ENCODE measurements at regions not wholly inside any gene's neighbourhood (a gene's known extent, or its start where the extent isn't known, plus 50 kb on each side); places are given as distances from the start of the nearest gene placed in this dataset.
"Not testable (repeated sequence)": the region's sequence is repeated elsewhere in the genome, so short reads cannot be mapped to it uniquely, and the experiment has no call there.

GRCh38 chr18:76307293-76307690 lies 187.8 kb downstream of the ZNF516 start:
- no peak overlapping the region for H3K27ac ChIP-seq (ENCODE audit: low read depth)
- no peaks in the 10 kb centered on the region for H3K36me3 ChIP-seq (ENCODE audit: insufficient read depth)
- H3K4me1 ChIP-seq (ENCODE audit: insufficient read depth) = no peaks in the 10 kb centered on the region
- no peak for DNase-seq (ENCODE audit: extremely low spot score)
- WGBS = 71% methylated on average over 2 of the region's 2 CpGs
- no peak overlapping the region for H3K4me3 ChIP-seq (ENCODE audit: low read depth, low read length)

- H3K36me3 ChIP-seq (ENCODE audit: insufficient read depth) = no peaks in the 10 kb centered on the region
- DNase-seq (ENCODE audit: extremely low spot score) = no peak
- no peaks in the 10 kb centered on the region for H3K4me1 ChIP-seq (ENCODE audit: insufficient read depth)
- WGBS = 74% methylated on average over 9 of the region's 9 CpGs
- H3K4me3 ChIP-seq (ENCODE audit: low read depth, low read length) = no peak overlapping the region
- no peak overlapping the region for H3K27ac ChIP-seq (ENCODE audit: low read depth)
Observed at GRCh38 chr18:76306685-76307292, 188.3 kb downstream of the ZNF516 start.

GRCh38 chr18:76285866-76286265 lies 209.2 kb downstream of the ZNF516 start:
- H3K27ac ChIP-seq (ENCODE audit: low read depth) = no peak overlapping the region
- H3K4me1 ChIP-seq (ENCODE audit: insufficient read depth) = no peaks in the 10 kb centered on the region
- H3K36me3 ChIP-seq (ENCODE audit: insufficient read depth) = no peaks in the 10 kb centered on the region
- no peak overlapping the region for H3K4me3 ChIP-seq (ENCODE audit: low read depth, low read length)
- 68% methylated on average over 3 of the region's 3 CpGs for WGBS
- no peak for DNase-seq (ENCODE audit: extremely low spot score)

GRCh38 chr18:76281565-76281964 lies 213.5 kb downstream of the ZNF516 start:
- WGBS = 76% methylated on average over 5 of the region's 5 CpGs

GRCh38 chr18:76277801-76278200 lies 217.2 kb downstream of the ZNF516 start:
- no peak overlapping the region for H3K27ac ChIP-seq (ENCODE audit: low read depth)
- no peak overlapping the region for H3K4me3 ChIP-seq (ENCODE audit: low read depth, low read length)
- WGBS = 85% methylated on average over 4 of the region's 4 CpGs
- H3K36me3 ChIP-seq (ENCODE audit: insufficient read depth) = no peaks in the 10 kb centered on the region
- DNase-seq (ENCODE audit: extremely low spot score) = no peak
- H3K4me1 ChIP-seq (ENCODE audit: insufficient read depth) = no peaks in the 10 kb centered on the region

More at GRCh38 chr18:76281565-76281964, 213.5 kb downstream of the ZNF516 start:
- Histone ChIP-seq H3K4me1 (ENCODE audit: insufficient read depth) (no peaks in the 10 kb centered on the region), H3K27ac (ENCODE audit: low read depth) (no peak overlapping the region), H3K4me3 (ENCODE audit: low read depth, low read length) (no peak overlapping the region), H3K36me3 (ENCODE audit: insufficient read depth) (no peaks in the 10 kb centered on the region)
- DNase-seq (ENCODE audit: extremely low spot score) = no peak

GRCh38 chr18:76275727-76276313 lies 219.2 kb downstream of the ZNF516 start:
- DNase-seq (ENCODE audit: extremely low spot score) = no peak
- H3K36me3 ChIP-seq (ENCODE audit: insufficient read depth) = no peaks in the 10 kb centered on the region
- WGBS = 76% methylated on average over 7 of the region's 7 CpGs
- H3K27ac ChIP-seq (ENCODE audit: low read depth) = no peak overlapping the region
- no peaks in the 10 kb centered on the region for H3K4me1 ChIP-seq (ENCODE audit: insufficient read depth)
- H3K4me3 ChIP-seq (ENCODE audit: low read depth, low read length) = no peak overlapping the region

- no peak for DNase-seq (ENCODE audit: extremely low spot score)
- Histone ChIP-seq H3K4me1 (ENCODE audit: insufficient read depth) (no peaks in the 10 kb centered on the region), H3K36me3 (ENCODE audit: insufficient read depth) (no peaks in the 10 kb centered on the region), H3K27ac (ENCODE audit: low read depth) (no peak overlapping the region), H3K4me3 (ENCODE audit: low read depth, low read length) (no peak overlapping the region)
- WGBS = 53% methylated on average over 19 of the region's 19 CpGs
Observed at GRCh38 chr18:76274468-76275289, 220.4 kb downstream of the ZNF516 start.

GRCh38 chr18:76273956-76274355 lies 221.1 kb downstream of the ZNF516 start:
- Histone ChIP-seq H3K36me3 (ENCODE audit: insufficient read depth) (no peaks in the 10 kb centered on the region), H3K27ac (ENCODE audit: low read depth) (no peak overlapping the region), H3K4me3 (ENCODE audit: low read depth, low read length) (no peak overlapping the region), H3K4me1 (ENCODE audit: insufficient read depth) (no peaks in the 10 kb centered on the region)
- 94% methylated on average over 6 of the region's 6 CpGs for WGBS
- DNase-seq (ENCODE audit: extremely low spot score) = no peak

- Histone ChIP-seq H3K4me3 (ENCODE audit: low read depth, low read length) (no peak overlapping the region), H3K36me3 (ENCODE audit: insufficient read depth) (no peaks in the 10 kb centered on the region), H3K4me1 (ENCODE audit: insufficient read depth) (no peaks in the 10 kb centered on the region), H3K27ac (ENCODE audit: low read depth) (no peak overlapping the region)
- WGBS = 96% methylated on average over 23 of the region's 23 CpGs
- no peak for DNase-seq (ENCODE audit: extremely low spot score)
Observed at GRCh38 chr18:76273036-76273545, 222.0 kb downstream of the ZNF516 start.

- not testable (repeated sequence) for H3K36me3 ChIP-seq (ENCODE audit: insufficient read depth); DNase-seq (ENCODE audit: extremely low spot score); H3K4me3 ChIP-seq (ENCODE audit: low read depth, low read length); H3K4me1 ChIP-seq (ENCODE audit: insufficient read depth); H3K27ac ChIP-seq (ENCODE audit: low read depth)
- 97% methylated on average over 6 of the region's 6 CpGs for WGBS
Observed at GRCh38 chr18:76267423-76267822, 227.6 kb downstream of the ZNF516 start.

- DNase-seq (ENCODE audit: extremely low spot score) = no peak
- peak overlapping the region; percentile 80 for H3K27ac ChIP-seq (ENCODE audit: low read depth)
- no peaks in the 10 kb centered on the region for H3K4me1 ChIP-seq (ENCODE audit: insufficient read depth)
- no peak overlapping the region for H3K4me3 ChIP-seq (ENCODE audit: low read depth, low read length)
- WGBS = 90% methylated on average over 9 of the region's 9 CpGs
- no peaks in the 10 kb centered on the region for H3K36me3 ChIP-seq (ENCODE audit: insufficient read depth)
Observed at GRCh38 chr18:76266236-76266991, 228.6 kb downstream of the ZNF516 start.

GRCh38 chr18:76265497-76266235 lies 229.4 kb downstream of the ZNF516 start:
- no peaks in the 10 kb centered on the region for H3K36me3 ChIP-seq (ENCODE audit: insufficient read depth)
- peak overlapping the region; percentile 80 for H3K27ac ChIP-seq (ENCODE audit: low read depth)
- H3K4me1 ChIP-seq (ENCODE audit: insufficient read depth) = no peaks in the 10 kb centered on the region
- no peak for DNase-seq (ENCODE audit: extremely low spot score)
- no peak overlapping the region for H3K4me3 ChIP-seq (ENCODE audit: low read depth, low read length)
- 20% methylated on average over 9 of the region's 9 CpGs for WGBS

GRCh38 chr18:76264876-76265250 lies 230.2 kb downstream of the ZNF516 start:
- Histone ChIP-seq H3K4me3 (ENCODE audit: low read depth, low read length) (no peak overlapping the region), H3K27ac (ENCODE audit: low read depth) (no peak overlapping the region), H3K36me3 (ENCODE audit: insufficient read depth) (no peaks in the 10 kb centered on the region), H3K4me1 (ENCODE audit: insufficient read depth) (no peaks in the 10 kb centered on the region)
- 87% methylated on average over 10 of the region's 10 CpGs for WGBS
- no peak for DNase-seq (ENCODE audit: extremely low spot score)

All from urinary bladder (tissue), 3 donors.